Esophagus squamous epithelium (tissue), 5 donors: ENCODE measurements at regions not wholly inside any gene's neighbourhood (a gene's known extent, or its start where the extent isn't known, plus 50 kb on each side); places are given as distances from the start of the nearest gene placed in this dataset.
"Not testable (repeated sequence)": the region's sequence is repeated elsewhere in the genome, so short reads cannot be mapped to it uniquely, and the experiment has no call there.

ENCODE experiments used
- DNase-seq: peaks from one replicate; lab custom pipeline; 2025; lab: John Stamatoyannopoulos, UW
- H3K27ac ChIP-seq, 4 donors: fragments of 200-600 bp; sonication (generic); one replicate each; pipeline ENCODE4 v1.5.1; 2016 to 2019; ENCODE audit warnings: mild to moderate bottlenecking in 1 of 4
- H3K27me3 ChIP-seq, 4 donors: fragments of 200-600 bp; sonication (generic); 1 replicate in 3 of 4; 2 replicates in 1 of 4; pipeline versions ENCODE4 v1.5.1 to v1.6.0; 2017 to 2021; ENCODE audit warnings: antibody characterized with exemption in 1 of 4
- H3K36me3 ChIP-seq, 3 donors: fragments of 200-600 bp; sonication (generic); one replicate each; pipeline ENCODE4 v1.5.1; 2016 to 2019
- H3K4me1 ChIP-seq, 3 donors: fragments of 200-600 bp; sonication (generic); one replicate each; pipeline ENCODE4 v1.5.1; 2017 to 2019
- H3K4me3 ChIP-seq, 4 donors: fragments of 200-600 bp; sonication (generic); 1 replicate in 3 of 4; 2 replicates in 1 of 4; pipeline ENCODE4 v1.5.1; 2016 to 2019; ENCODE audit warnings: mild to moderate bottlenecking in 2 of 4, moderate library complexity in 1 of 4
- H3K9me3 ChIP-seq, 3 donors: fragments of 200-600 bp; sonication (generic); one replicate each; pipeline ENCODE4 v1.5.1; 2016 to 2019
- CTCF ChIP-seq, 6 experiments: fragments of 450-650 bp in 4 of 6; fragments of 200-600 bp in 2 of 6; sonication (generic) in 2 of 6; IDR thresholded peaks; one replicate each; pipeline ENCODE4 v1.5.1; 2016 to 2019; ENCODE audit warnings: antibody characterized with exemption in 6 of 6, mild to moderate bottlenecking in 4 of 6, moderate library complexity in 4 of 6
- POLR2A ChIP-seq, 4 donors: fragments of 450-650 bp; IDR thresholded peaks; one replicate each; pipeline ENCODE4 v1.6.1; 2017; ENCODE audit warnings: antibody characterized with exemption in 4 of 4, mild to moderate bottlenecking in 4 of 4, moderate library complexity in 3 of 4
- WGBS, 2 donors: methylation state at CpG; one replicate each; pipeline ENCODE4 v1.1.5; 2018; 5-methylcytosine and 5-hydroxymethylcytosine counted together
- intact Hi-C: fragments of 100-400 bp; cut with DNase I; formaldehyde crosslinking; loops from one replicate; pipeline ENCODE4 v1.15.0; 2022
- donor health status: DM: yes; HTN: yes; CAD: no.

GRCh38 chr2:61736953-61737352 is 116.9 kb downstream of the FAM161A start:
- H3K9me3 ChIP-seq: no peaks in the 10 kb centered on the region
- 44 to 56% methylated on average over 4 of the region's 4 CpGs for WGBS, 2 donors
- TF ChIP-seq CTCF (IDR thresholded peaks at IDR 0.05) (no peak), POLR2A (IDR thresholded peaks at IDR 0.05) (no peak)
- H3K36me3 ChIP-seq: no peaks in the 10 kb centered on the region
- no peaks in the 10 kb centered on the region for H3K27me3 ChIP-seq
- H3K27ac ChIP-seq: no peak overlapping the region
- intact Hi-C loops: no loop called here
- no peak overlapping the region for H3K4me3 ChIP-seq
- DNase-seq: no peak
- H3K4me1 ChIP-seq: no peaks in the 10 kb centered on the region

GRCh38 chr2:61733563-61733962 is 120.3 kb downstream of the FAM161A start:
- Histone ChIP-seq H3K27me3 (no peaks in the 10 kb centered on the region), H3K4me3 (no peak overlapping the region), H3K27ac (no peak overlapping the region), H3K4me1 (no peaks in the 10 kb centered on the region), H3K9me3 (no peaks in the 10 kb centered on the region), H3K36me3 (no peaks in the 10 kb centered on the region)
- intact Hi-C loops: no loop called here
- DNase-seq: no peak
- TF ChIP-seq CTCF (IDR thresholded peaks at IDR 0.05) (no peak), POLR2A (IDR thresholded peaks at IDR 0.05) (no peak)
- 59 to 69% methylated on average over 2 of the region's 2 CpGs for WGBS, 2 donors

GRCh38 chr2:61732787-61733186 is 121.1 kb downstream of the FAM161A start:
- no peak for DNase-seq
- H3K4me3 ChIP-seq: no peak overlapping the region
- H3K9me3 ChIP-seq: no peaks in the 10 kb centered on the region
- no peaks in the 10 kb centered on the region for H3K36me3 ChIP-seq
- TF ChIP-seq CTCF (IDR thresholded peaks at IDR 0.05) (no peak), POLR2A (IDR thresholded peaks at IDR 0.05) (no peak)
- no peak overlapping the region for H3K27ac ChIP-seq
- no peaks in the 10 kb centered on the region for H3K27me3 ChIP-seq
- H3K4me1 ChIP-seq: no peaks in the 10 kb centered on the region
- intact Hi-C loops: no loop called here

GRCh38 chr2:61727746-61728145 is 126.1 kb downstream of the FAM161A start:
- peaks cover 0 to 4% (median 0%) of the 10 kb centered on the region in 3 donors for H3K9me3 ChIP-seq
- H3K4me1 ChIP-seq: no peaks in the 10 kb centered on the region
- H3K27ac ChIP-seq: no peak overlapping the region
- intact Hi-C loops: no loop called here
- H3K27me3 ChIP-seq: no peaks in the 10 kb centered on the region
- no peak for TF ChIP-seq POLR2A (IDR thresholded peaks at IDR 0.05)
- TF ChIP-seq CTCF (IDR thresholded peaks at IDR 0.05): no peak
- WGBS, 2 donors: 33 to 36% methylated on average over 1 of the region's 1 CpG
- DNase-seq: no peak
- no peak overlapping the region for H3K4me3 ChIP-seq
- no peaks in the 10 kb centered on the region for H3K36me3 ChIP-seq

GRCh38 chr2:61726456-61727209 is 127.2 kb downstream of the FAM161A start:
- Histone ChIP-seq H3K4me3 (no peak overlapping the region), H3K9me3 (peaks cover 0 to 4% (median 0%) of the 10 kb centered on the region in 3 donors), H3K36me3 (no peaks in the 10 kb centered on the region), H3K4me1 (no peaks in the 10 kb centered on the region), H3K27me3 (no peaks in the 10 kb centered on the region), H3K27ac (no peak overlapping the region)
- intact Hi-C loops: no loop called here
- WGBS, 2 donors: 87 to 89% methylated on average over 1 of the region's 1 CpG
- TF ChIP-seq CTCF (IDR thresholded peaks at IDR 0.05) (no peak), POLR2A (IDR thresholded peaks at IDR 0.05) (no peak)
- DNase-seq: no peak

GRCh38 chr2:61723364-61723763 is 130.5 kb downstream of the FAM161A start:
- H3K27me3 ChIP-seq, intact Hi-C loops, H3K27ac ChIP-seq, H3K4me3 ChIP-seq, H3K36me3 ChIP-seq, H3K9me3 ChIP-seq, DNase-seq, H3K4me1 ChIP-seq: not testable (repeated sequence)
- 91 to 100% methylated on average over 3 to 13 of the region's 13 CpGs for WGBS, 2 donors
